ENCODE measurements at regions not wholly inside any gene's neighbourhood (a gene's known extent, or its start where the extent isn't known, plus 50 kb on each side); places are given as distances from the start of the nearest gene placed in this dataset.

GRCh38 chr2:241935314-241935713 lies 65.8 kb downstream of the RTP5 start:
- H3K36me3 Mint-ChIP-seq (ENCODE audit: low read depth) = no peaks in the 10 kb centered on the region
- ChIA-PET POLR2A (no interaction called here), CTCF (no interaction called here)
- H3K9me3 Mint-ChIP-seq (ENCODE audit: insufficient read depth) = no peaks in the 10 kb centered on the region
- peaks cover 3% of the 10 kb centered on the region for H3K4me1 Mint-ChIP-seq (ENCODE audit: low read depth)
- ATAC-seq (no peak), DNase-seq (no peak)
- H3K27ac Mint-ChIP-seq = no peak overlapping the region
- H3K4me3 Mint-ChIP-seq = no peak overlapping the region
- no peaks in the 10 kb centered on the region for H3K27me3 Mint-ChIP-seq (ENCODE audit: low read depth)

- Mint-ChIP-seq H3K36me3 (ENCODE audit: low read depth) (no peaks in the 10 kb centered on the region), H3K27me3 (ENCODE audit: low read depth) (no peaks in the 10 kb centered on the region), H3K27ac (no peak overlapping the region), H3K4me1 (ENCODE audit: low read depth) (peaks cover 3% of the 10 kb centered on the region), H3K4me3 (no peak overlapping the region), H3K9me3 (ENCODE audit: insufficient read depth) (no peaks in the 10 kb centered on the region)
- ChIA-PET POLR2A (no interaction called here), CTCF (no interaction called here)
- ATAC-seq (no peak), DNase-seq (no peak)
Observed at GRCh38 chr2:241935774-241936173, 66.2 kb downstream of the RTP5 start.

DNA sequence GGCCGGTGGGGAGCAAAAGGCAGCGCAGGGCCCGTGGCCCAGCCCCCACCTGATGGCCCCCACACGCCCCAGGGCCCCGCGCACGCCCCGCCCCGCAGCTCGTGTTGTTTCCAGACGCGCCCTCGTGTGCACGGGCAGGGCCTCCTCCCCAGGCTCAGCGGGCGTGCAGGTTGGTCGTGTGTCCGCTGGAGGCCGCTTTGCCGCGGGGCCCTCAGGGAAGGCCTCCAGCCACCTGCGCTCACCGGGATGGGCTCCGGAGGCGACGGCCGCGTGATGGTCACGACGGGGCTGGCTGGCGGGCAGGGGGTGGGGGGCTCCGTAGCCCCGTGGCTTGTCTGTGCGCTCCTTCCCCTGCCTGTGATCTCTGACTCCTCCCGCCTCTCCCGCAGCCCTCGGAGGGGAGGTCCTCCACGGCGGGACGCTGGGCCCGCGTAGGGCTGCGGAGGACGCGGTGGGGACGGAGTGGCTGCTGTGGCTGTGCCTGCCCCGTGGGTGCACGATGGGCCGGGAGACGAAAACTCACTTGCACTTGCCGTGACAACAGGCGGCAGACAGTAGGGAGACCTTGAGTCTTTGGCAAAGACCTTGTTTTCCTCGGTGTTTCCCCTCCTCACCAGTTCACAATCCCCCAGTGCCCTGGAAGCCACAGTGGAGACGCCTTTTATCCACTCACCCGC lies 67.1 kb downstream of the RTP5 start:
- no peaks in the 10 kb centered on the region for H3K27me3 Mint-ChIP-seq (ENCODE audit: low read depth)
- no peak overlapping the region for H3K4me3 Mint-ChIP-seq
- no peaks in the 10 kb centered on the region for H3K9me3 Mint-ChIP-seq (ENCODE audit: insufficient read depth)
- no peak for DNase-seq
- POLR2A ChIA-PET = no interaction called here
- ATAC-seq = no peak
- CTCF ChIA-PET = no interaction called here
- no peaks in the 10 kb centered on the region for H3K36me3 Mint-ChIP-seq (ENCODE audit: low read depth)
- no peak overlapping the region for H3K27ac Mint-ChIP-seq
- H3K4me1 Mint-ChIP-seq (ENCODE audit: low read depth) = peaks cover 5% of the 10 kb centered on the region

DNA sequence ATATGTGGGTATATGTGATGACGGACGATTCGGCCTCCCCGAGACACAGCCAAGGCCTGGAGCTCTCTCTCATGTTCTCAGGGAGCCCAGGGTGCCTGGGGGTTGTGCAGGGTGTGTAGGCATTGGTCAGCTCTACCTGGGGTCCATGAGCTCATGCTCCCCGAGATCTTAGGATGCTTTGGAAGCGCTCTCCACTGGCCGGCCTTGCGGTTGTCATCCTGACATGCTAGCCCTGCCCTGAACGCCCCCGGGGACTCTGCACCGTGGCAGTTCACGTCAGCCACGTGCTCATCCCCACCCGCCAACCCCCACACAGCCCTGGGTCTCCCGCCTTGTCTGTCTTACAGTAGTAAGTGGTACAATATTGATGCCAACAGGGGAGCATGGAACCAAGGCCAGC lies 67.8 kb downstream of the RTP5 start:
- DNase-seq (no peak), ATAC-seq (no peak)
- no peak overlapping the region for H3K4me3 Mint-ChIP-seq
- no peaks in the 10 kb centered on the region for H3K27me3 Mint-ChIP-seq (ENCODE audit: low read depth)
- H3K36me3 Mint-ChIP-seq (ENCODE audit: low read depth) = no peaks in the 10 kb centered on the region
- ChIA-PET POLR2A (no interaction called here), CTCF (no interaction called here)
- peaks cover 5% of the 10 kb centered on the region for H3K4me1 Mint-ChIP-seq (ENCODE audit: low read depth)
- H3K9me3 Mint-ChIP-seq (ENCODE audit: insufficient read depth) = no peaks in the 10 kb centered on the region
- no peak overlapping the region for H3K27ac Mint-ChIP-seq

DNA sequence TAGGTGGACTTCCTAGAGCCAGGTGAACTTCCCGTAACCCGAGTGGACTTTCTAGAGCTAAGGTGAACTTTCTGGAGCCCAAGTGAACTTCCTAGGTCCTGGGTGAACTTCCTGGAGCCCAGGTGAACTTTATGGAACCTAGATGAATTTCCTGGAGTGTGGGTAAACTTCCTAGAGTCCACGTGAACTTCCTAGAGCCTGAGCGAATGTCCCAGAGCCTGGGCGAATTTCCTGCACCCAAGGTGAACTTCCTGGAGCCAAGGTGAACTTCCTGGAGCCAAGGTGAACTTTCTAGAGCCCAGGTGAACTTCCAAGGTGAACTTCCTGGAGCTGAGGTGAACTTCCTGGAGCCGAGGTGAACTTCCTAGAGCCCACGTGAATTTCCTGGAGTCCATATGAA lies 70.0 kb downstream of the RTP5 start:
- ATAC-seq = no peak
- Mint-ChIP-seq H3K36me3 (ENCODE audit: low read depth) (no peaks in the 10 kb centered on the region), H3K9me3 (ENCODE audit: insufficient read depth) (no peaks in the 10 kb centered on the region), H3K4me3 (no peak overlapping the region), H3K27me3 (ENCODE audit: low read depth) (no peaks in the 10 kb centered on the region), H3K27ac (no peak overlapping the region), H3K4me1 (ENCODE audit: low read depth) (peaks cover 2% of the 10 kb centered on the region)
- POLR2A ChIA-PET = no interaction called here
- CTCF ChIA-PET = no interaction called here
- DNase-seq = no peak

- ChIA-PET POLR2A (no interaction called here), CTCF (no interaction called here)
- no peaks in the 10 kb centered on the region for H3K27me3 Mint-ChIP-seq (ENCODE audit: low read depth)
- no peaks in the 10 kb centered on the region for H3K36me3 Mint-ChIP-seq (ENCODE audit: low read depth)
- DNase-seq (no peak), ATAC-seq (no peak)
- no peaks in the 10 kb centered on the region for H3K9me3 Mint-ChIP-seq (ENCODE audit: insufficient read depth)
- H3K4me1 Mint-ChIP-seq (ENCODE audit: low read depth) = peaks cover 2% of the 10 kb centered on the region
- H3K4me3 Mint-ChIP-seq = no peak overlapping the region
- H3K27ac Mint-ChIP-seq = no peak overlapping the region
Observed at GRCh38 chr2:241940329-241940728, 70.8 kb downstream of the RTP5 start.

DNA sequence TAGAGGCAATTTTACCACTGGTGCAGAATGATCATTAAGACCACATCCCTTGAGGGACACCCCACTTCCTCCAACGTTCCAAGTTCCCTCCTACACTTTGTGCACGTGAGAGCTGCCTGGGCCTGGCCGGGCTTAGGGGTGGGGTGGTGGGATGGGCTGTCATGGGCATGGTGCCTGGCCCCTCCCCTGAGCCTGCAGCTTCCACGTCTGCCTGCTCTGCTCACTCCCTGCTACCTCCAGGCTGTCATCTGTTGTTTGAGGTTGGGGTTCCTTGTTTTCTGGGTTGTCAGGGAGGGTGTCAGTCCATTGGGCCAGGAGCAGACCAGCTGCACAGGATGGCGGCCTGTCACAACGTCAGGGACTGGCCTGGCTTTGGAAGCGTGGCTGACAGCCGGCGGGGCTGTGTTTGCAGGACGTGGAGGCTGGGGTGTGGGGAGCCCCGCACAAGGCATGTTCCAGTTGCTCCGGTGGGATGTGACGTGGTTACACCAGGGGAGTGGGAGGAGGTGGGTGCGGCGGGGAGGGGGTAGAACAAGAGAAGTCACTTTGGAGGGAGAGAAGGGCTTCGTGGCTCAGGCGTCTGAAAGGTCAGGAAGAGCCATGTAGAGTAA lies 72.3 kb downstream of the RTP5 start:
- Mint-ChIP-seq H3K4me1 (ENCODE audit: low read depth) (peaks cover 2% of the 10 kb centered on the region), H3K27me3 (ENCODE audit: low read depth) (no peaks in the 10 kb centered on the region), H3K9me3 (ENCODE audit: insufficient read depth) (no peaks in the 10 kb centered on the region), H3K27ac (no peak overlapping the region), H3K4me3 (no peak overlapping the region), H3K36me3 (ENCODE audit: low read depth) (no peaks in the 10 kb centered on the region)
- ChIA-PET CTCF (no interaction called here), POLR2A (no interaction called here)
- ATAC-seq (no peak), DNase-seq (no peak)

GRCh38 chr2:241942416-241943208 lies 73.1 kb downstream of the RTP5 start:
- Mint-ChIP-seq H3K27me3 (ENCODE audit: low read depth) (no peaks in the 10 kb centered on the region), H3K27ac (no peak overlapping the region), H3K36me3 (ENCODE audit: low read depth) (no peaks in the 10 kb centered on the region), H3K9me3 (ENCODE audit: insufficient read depth) (no peaks in the 10 kb centered on the region), H3K4me3 (no peak overlapping the region), H3K4me1 (ENCODE audit: low read depth) (peaks cover 2% of the 10 kb centered on the region)
- no peak for DNase-seq
- ChIA-PET CTCF (no interaction called here), POLR2A (no interaction called here)
- ATAC-seq = no peak

GRCh38 chr2:241943209-241943850 lies 73.8 kb downstream of the RTP5 start:
- CTCF ChIA-PET = no interaction called here
- Mint-ChIP-seq H3K27me3 (ENCODE audit: low read depth) (no peaks in the 10 kb centered on the region), H3K27ac (no peak overlapping the region), H3K4me3 (no peak overlapping the region), H3K36me3 (ENCODE audit: low read depth) (no peaks in the 10 kb centered on the region), H3K4me1 (ENCODE audit: low read depth) (peaks cover 2% of the 10 kb centered on the region), H3K9me3 (ENCODE audit: insufficient read depth) (no peaks in the 10 kb centered on the region)
- DNase-seq = no peak
- POLR2A ChIA-PET = no interaction called here
- ATAC-seq = no peak

- no peak for ATAC-seq
- POLR2A ChIA-PET = no interaction called here
- no peaks in the 10 kb centered on the region for H3K9me3 Mint-ChIP-seq (ENCODE audit: insufficient read depth)
- no peak for DNase-seq
- peaks cover 2% of the 10 kb centered on the region for H3K4me1 Mint-ChIP-seq (ENCODE audit: low read depth)
- no peak overlapping the region for H3K27ac Mint-ChIP-seq
- H3K36me3 Mint-ChIP-seq (ENCODE audit: low read depth) = no peaks in the 10 kb centered on the region
- CTCF ChIA-PET = no interaction called here
- no peak overlapping the region for H3K4me3 Mint-ChIP-seq
- H3K27me3 Mint-ChIP-seq (ENCODE audit: low read depth) = no peaks in the 10 kb centered on the region
Observed at GRCh38 chr2:241943961-241944575, 74.5 kb downstream of the RTP5 start.

DNA sequence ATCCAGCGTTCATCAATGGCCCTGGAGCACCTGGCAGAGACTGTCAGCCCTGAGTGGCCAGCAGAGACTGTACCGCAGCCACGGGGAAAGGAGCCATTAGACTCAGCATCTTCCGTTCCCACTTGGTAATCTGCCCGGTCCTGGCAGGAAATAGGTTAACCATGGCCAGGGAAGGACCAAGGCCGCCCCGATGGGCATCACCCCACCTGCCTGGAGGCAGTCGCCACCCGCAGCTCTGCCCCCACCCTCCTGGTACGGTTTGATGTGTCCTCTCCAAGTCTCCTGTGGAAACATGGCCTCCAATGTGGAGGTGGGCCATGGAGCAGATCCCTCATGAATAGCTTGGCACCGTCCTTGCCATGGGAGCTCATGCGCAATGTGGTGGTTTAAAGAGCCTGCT lies 75.3 kb downstream of the RTP5 start:
- Mint-ChIP-seq H3K4me1 (ENCODE audit: low read depth) (peaks cover 2% of the 10 kb centered on the region), H3K27ac (no peak overlapping the region), H3K4me3 (no peak overlapping the region), H3K36me3 (ENCODE audit: low read depth) (no peaks in the 10 kb centered on the region), H3K9me3 (ENCODE audit: insufficient read depth) (no peaks in the 10 kb centered on the region), H3K27me3 (ENCODE audit: low read depth) (no peaks in the 10 kb centered on the region)
- DNase-seq (no peak), ATAC-seq (no peak)
- ChIA-PET CTCF (no interaction called here), POLR2A (no interaction called here)

- H3K4me1 Mint-ChIP-seq (ENCODE audit: low read depth) = peaks cover 2% of the 10 kb centered on the region
- ChIA-PET CTCF (no interaction called here), POLR2A (no interaction called here)
- H3K36me3 Mint-ChIP-seq (ENCODE audit: low read depth) = no peaks in the 10 kb centered on the region
- H3K27ac Mint-ChIP-seq = no peak overlapping the region
- DNase-seq (no peak), ATAC-seq (no peak)
- no peaks in the 10 kb centered on the region for H3K27me3 Mint-ChIP-seq (ENCODE audit: low read depth)
- no peak overlapping the region for H3K4me3 Mint-ChIP-seq
- no peaks in the 10 kb centered on the region for H3K9me3 Mint-ChIP-seq (ENCODE audit: insufficient read depth)
Observed at GRCh38 chr2:241945311-241945710, 75.8 kb downstream of the RTP5 start.
